ENCODE measurements at regions not wholly inside any gene's neighbourhood (a gene's known extent, or its start where the extent isn't known, plus 50 kb on each side); places are given as distances from the start of the nearest gene placed in this dataset.
"Not testable (repeated sequence)": the region's sequence is repeated elsewhere in the genome, so short reads cannot be mapped to it uniquely, and the experiment has no call there.

GRCh38 chr17:72470734-72471133 is 349.9 kb downstream of the SOX9 start:
- H3K36me3 Mint-ChIP-seq = no peaks in the 10 kb centered on the region
- H3K9me3 Mint-ChIP-seq = peaks cover 0 to 10% (median 5%) of the 10 kb centered on the region in 3 donors
- no peaks in the 10 kb centered on the region for H3K4me1 ChIP-seq (ENCODE audit: control insufficient read depth in 1 of 2, extremely low read depth in 1 of 2, insufficient read depth in 2 of 2, low read length in 2 of 2)
- DNase-seq (no peak), ATAC-seq (replicated peaks in 1 of 4) (no peak)
- H3K36me3 ChIP-seq (ENCODE audit: control insufficient read depth in 2 of 2, extremely low read depth in 1 of 2, insufficient read depth in 1 of 2, low read length in 1 of 2) = no peaks in the 10 kb centered on the region
- peaks cover 0 to 12% of the 10 kb centered on the region in 2 experiments for H3K27me3 ChIP-seq (replicated peaks in 1 of 2; ENCODE audit: control insufficient read depth in 2 of 2, extremely low read depth in 1 of 2, insufficient read depth in 2 of 2, low read length in 1 of 2)
- H3K27me3 Mint-ChIP-seq = peaks cover 1 to 9% of the 10 kb centered on the region in 2 donors
- H3K27ac ChIP-seq (ENCODE audit: low read length) = no peak overlapping the region
- WGBS (ENCODE audit: insufficient coverage) = no CpG with 5 or more reads among the region's 2 CpGs
- ChIA-PET POLR2A (no interaction called here), CTCF (no interaction called here)
- no peaks in the 10 kb centered on the region for H3K9me3 ChIP-seq
- no peak overlapping the region for H3K4me3 Mint-ChIP-seq
- no peak overlapping the region for H3K4me3 ChIP-seq (ENCODE audit: control insufficient read depth in 1 of 2, extremely low read depth in 1 of 2, low read length in 1 of 2)
- no peak overlapping the region for H3K27ac Mint-ChIP-seq
- H3K4me1 Mint-ChIP-seq = no peaks in the 10 kb centered on the region

DNA sequence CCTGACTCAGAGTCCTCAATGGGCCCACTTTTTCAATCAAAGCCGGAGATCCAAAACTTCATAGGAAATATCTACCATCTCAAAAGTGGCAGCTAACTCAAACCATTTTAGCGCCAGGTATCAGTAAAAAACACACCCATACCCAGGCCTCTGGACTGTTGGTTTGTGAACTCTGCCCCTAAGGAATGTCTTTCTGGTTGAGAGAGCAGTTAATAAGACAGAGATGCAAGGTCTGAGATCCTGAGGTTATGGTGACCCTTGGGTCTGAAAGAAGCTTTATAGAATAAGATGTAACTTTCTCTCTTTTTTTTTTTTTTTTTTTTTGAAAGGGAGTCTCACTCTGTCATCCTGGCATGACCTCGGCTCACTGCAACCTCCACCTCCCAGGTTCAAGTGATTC is 350.5 kb downstream of the SOX9 start:
- no CpG with 5 or more reads among the region's 3 CpGs for whole genome bisulfite sequencing (ENCODE audit: insufficient coverage)
- no peaks in the 10 kb centered on the region for H3K4me1 ChIP-seq (ENCODE audit: control insufficient read depth in 1 of 2, extremely low read depth in 1 of 2, insufficient read depth in 2 of 2, low read length in 2 of 2)
- no peaks in the 10 kb centered on the region for H3K36me3 ChIP-seq (ENCODE audit: control insufficient read depth in 2 of 2, extremely low read depth in 1 of 2, insufficient read depth in 1 of 2, low read length in 1 of 2)
- ATAC-seq (replicated peaks in 1 of 4) = no peak
- Mint-ChIP-seq H3K36me3 (no peaks in the 10 kb centered on the region), H3K9me3 (peaks cover 0 to 10% (median 5%) of the 10 kb centered on the region in 3 donors), H3K4me1 (no peaks in the 10 kb centered on the region), H3K27ac (no peak overlapping the region), H3K4me3 (no peak overlapping the region), H3K27me3 (peaks cover 2 to 9% of the 10 kb centered on the region in 2 donors)
- H3K4me3 ChIP-seq (ENCODE audit: control insufficient read depth in 1 of 2, extremely low read depth in 1 of 2, low read length in 1 of 2) = no peak overlapping the region
- peaks cover 0 to 12% of the 10 kb centered on the region in 2 experiments for H3K27me3 ChIP-seq (replicated peaks in 1 of 2; ENCODE audit: control insufficient read depth in 2 of 2, extremely low read depth in 1 of 2, insufficient read depth in 2 of 2, low read length in 1 of 2)
- POLR2A ChIA-PET = no interaction called here
- DNase-seq = no peak
- H3K9me3 ChIP-seq = no peaks in the 10 kb centered on the region
- no peak overlapping the region for H3K27ac ChIP-seq (ENCODE audit: low read length)
- CTCF ChIA-PET = no interaction called here

DNA sequence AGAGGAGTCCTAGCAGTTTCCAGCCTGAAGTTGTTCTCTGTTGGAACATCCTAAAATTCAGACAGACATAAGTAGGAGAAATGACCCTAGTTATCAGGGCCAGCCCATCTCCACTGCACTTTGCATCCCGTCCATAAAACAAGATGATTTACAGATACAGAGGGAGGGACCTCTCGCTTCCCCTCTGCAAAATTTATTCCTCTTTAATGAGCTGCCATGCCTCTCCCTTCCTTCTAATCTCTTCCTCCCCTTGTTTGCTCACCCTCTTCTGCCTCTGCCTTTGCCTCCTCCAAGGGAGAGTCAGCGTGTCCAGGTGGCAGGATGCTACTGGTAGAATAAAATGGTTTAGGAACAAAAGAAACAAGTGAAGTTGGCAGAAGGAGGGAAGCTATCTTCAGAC is 351.3 kb downstream of the SOX9 start:
- Mint-ChIP-seq H3K27me3 (peaks cover 5 to 16% of the 10 kb centered on the region in 2 donors), H3K4me1 (no peaks in the 10 kb centered on the region), H3K27ac (no peak overlapping the region), H3K9me3 (peaks cover 0 to 10% (median 5%) of the 10 kb centered on the region in 3 donors), H3K4me3 (no peak overlapping the region), H3K36me3 (no peaks in the 10 kb centered on the region)
- H3K27ac ChIP-seq (ENCODE audit: low read length) = no peak overlapping the region
- CTCF ChIA-PET = no interaction called here
- POLR2A ChIA-PET = no interaction called here
- no peaks in the 10 kb centered on the region for H3K9me3 ChIP-seq
- 34% methylated on average over 2 of the region's 3 CpGs for WGBS (ENCODE audit: insufficient coverage)
- ATAC-seq (replicated peaks in 1 of 4) (no peak), DNase-seq (no peak)
- H3K36me3 ChIP-seq (ENCODE audit: control insufficient read depth in 2 of 2, extremely low read depth in 1 of 2, insufficient read depth in 1 of 2, low read length in 1 of 2) = no peaks in the 10 kb centered on the region
- no peak overlapping the region for H3K4me3 ChIP-seq (ENCODE audit: control insufficient read depth in 1 of 2, extremely low read depth in 1 of 2, low read length in 1 of 2)
- H3K27me3 ChIP-seq (replicated peaks in 1 of 2; ENCODE audit: control insufficient read depth in 2 of 2, extremely low read depth in 1 of 2, insufficient read depth in 2 of 2, low read length in 1 of 2) = peaks cover 0 to 12% of the 10 kb centered on the region in 2 experiments
- H3K4me1 ChIP-seq (ENCODE audit: control insufficient read depth in 1 of 2, extremely low read depth in 1 of 2, insufficient read depth in 2 of 2, low read length in 2 of 2) = no peaks in the 10 kb centered on the region

DNA sequence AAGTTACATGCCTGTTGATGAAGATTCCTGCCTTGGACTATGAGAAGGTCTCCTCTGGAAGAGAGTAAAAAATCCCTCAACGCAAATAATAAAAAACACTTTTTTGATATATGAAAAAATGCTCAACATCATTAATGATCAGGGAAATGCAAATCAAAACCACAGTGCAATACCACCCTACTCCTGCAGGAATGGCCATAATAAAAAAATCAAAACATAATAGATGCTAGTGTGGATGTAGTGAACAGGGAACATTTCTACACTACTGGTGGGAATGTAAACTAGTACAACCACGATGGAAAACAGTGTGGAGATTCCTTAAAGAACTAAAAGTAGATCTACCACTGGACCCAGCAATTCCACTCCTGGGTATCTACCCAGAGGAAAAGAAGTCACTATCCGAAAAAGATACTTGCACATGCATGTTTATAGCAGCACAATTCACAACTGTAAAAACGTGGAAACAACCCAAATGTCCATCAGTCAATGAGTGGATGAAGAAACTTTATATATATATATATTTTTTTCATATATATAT is 352.1 kb downstream of the SOX9 start:
- H3K36me3 Mint-ChIP-seq; CTCF ChIA-PET; H3K4me3 ChIP-seq (ENCODE audit: control insufficient read depth in 1 of 2, extremely low read depth in 1 of 2, low read length in 1 of 2); POLR2A ChIA-PET; DNase-seq; H3K36me3 ChIP-seq (ENCODE audit: control insufficient read depth in 2 of 2, extremely low read depth in 1 of 2, insufficient read depth in 1 of 2, low read length in 1 of 2); H3K9me3 Mint-ChIP-seq; H3K4me3 Mint-ChIP-seq; H3K4me1 Mint-ChIP-seq; H3K27ac ChIP-seq (ENCODE audit: low read length); H3K4me1 ChIP-seq (ENCODE audit: control insufficient read depth in 1 of 2, extremely low read depth in 1 of 2, insufficient read depth in 2 of 2, low read length in 2 of 2); H3K9me3 ChIP-seq; H3K27ac Mint-ChIP-seq; ATAC-seq (replicated peaks in 1 of 4): not testable (repeated sequence)
- H3K27me3 ChIP-seq (replicated peaks in 1 of 2; ENCODE audit: control insufficient read depth in 2 of 2, extremely low read depth in 1 of 2, insufficient read depth in 2 of 2, low read length in 1 of 2) = peaks cover 0 to 12% of the 10 kb centered on the region in 2 experiments
- WGBS (ENCODE audit: insufficient coverage) = no CpG with 5 or more reads among the region's 4 CpGs
- H3K27me3 Mint-ChIP-seq = peaks cover 11 to 17% of the 10 kb centered on the region in 2 donors

DNA sequence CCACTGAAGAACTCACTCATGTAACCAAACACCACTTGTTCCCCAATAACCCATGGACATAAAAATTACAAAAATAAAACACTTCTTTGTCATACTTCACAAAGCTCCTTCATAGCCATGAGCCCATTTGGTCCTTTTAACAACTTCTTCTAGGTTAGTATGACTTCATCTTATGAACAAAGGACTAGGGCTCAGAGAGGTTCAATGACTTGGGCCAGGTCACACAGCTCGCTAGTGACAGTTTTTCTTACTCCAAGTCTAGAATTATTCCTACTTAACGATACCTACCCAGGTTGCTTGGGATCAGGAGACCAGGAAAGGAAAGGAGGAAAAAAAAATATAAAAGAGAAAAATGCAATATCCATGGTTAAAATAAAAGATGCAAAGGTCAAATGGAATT is 353.4 kb downstream of the SOX9 start:
- H3K36me3 ChIP-seq (ENCODE audit: control insufficient read depth in 2 of 2, extremely low read depth in 1 of 2, insufficient read depth in 1 of 2, low read length in 1 of 2) = no peaks in the 10 kb centered on the region
- Mint-ChIP-seq H3K4me1 (no peaks in the 10 kb centered on the region), H3K27ac (no peak overlapping the region), H3K36me3 (no peaks in the 10 kb centered on the region), H3K27me3 (peaks cover 12 to 21% of the 10 kb centered on the region in 2 donors), H3K9me3 (peaks cover 0 to 10% (median 5%) of the 10 kb centered on the region in 3 donors), H3K4me3 (no peak overlapping the region)
- no peak overlapping the region for H3K4me3 ChIP-seq (ENCODE audit: control insufficient read depth in 1 of 2, extremely low read depth in 1 of 2, low read length in 1 of 2)
- ATAC-seq (replicated peaks in 1 of 4) (no peak), DNase-seq (no peak)
- no peak overlapping the region for H3K27ac ChIP-seq (ENCODE audit: low read length)
- H3K4me1 ChIP-seq (ENCODE audit: control insufficient read depth in 1 of 2, extremely low read depth in 1 of 2, insufficient read depth in 2 of 2, low read length in 2 of 2) = no peaks in the 10 kb centered on the region
- no peaks in the 10 kb centered on the region for H3K9me3 ChIP-seq
- H3K27me3 ChIP-seq (replicated peaks in 1 of 2; ENCODE audit: control insufficient read depth in 2 of 2, extremely low read depth in 1 of 2, insufficient read depth in 2 of 2, low read length in 1 of 2) = peaks cover 0 to 11% of the 10 kb centered on the region in 2 experiments
- no CpG with 5 or more reads among the region's 2 CpGs for WGBS (ENCODE audit: insufficient coverage)
- ChIA-PET CTCF (no interaction called here), POLR2A (no interaction called here)

- no CpG with 5 or more reads among the region's 5 CpGs for WGBS (ENCODE audit: insufficient coverage)
- no peaks in the 10 kb centered on the region for H3K36me3 Mint-ChIP-seq
- no peak overlapping the region for H3K4me3 Mint-ChIP-seq
- H3K27me3 ChIP-seq (replicated peaks in 1 of 2; ENCODE audit: control insufficient read depth in 2 of 2, extremely low read depth in 1 of 2, insufficient read depth in 2 of 2, low read length in 1 of 2) = peaks cover 0 to 9% of the 10 kb centered on the region in 2 experiments
- no peak overlapping the region for H3K27ac Mint-ChIP-seq
- no peaks in the 10 kb centered on the region for H3K9me3 ChIP-seq
- no peak overlapping the region for H3K4me3 ChIP-seq (ENCODE audit: control insufficient read depth in 1 of 2, extremely low read depth in 1 of 2, low read length in 1 of 2)
- ChIA-PET CTCF (no interaction called here), POLR2A (no interaction called here)
- no peaks in the 10 kb centered on the region for H3K4me1 ChIP-seq (ENCODE audit: control insufficient read depth in 1 of 2, extremely low read depth in 1 of 2, insufficient read depth in 2 of 2, low read length in 2 of 2)
- H3K9me3 Mint-ChIP-seq = peaks cover 0 to 10% (median 5%) of the 10 kb centered on the region in 3 donors
- H3K27ac ChIP-seq (ENCODE audit: low read length) = no peak overlapping the region
- H3K4me1 Mint-ChIP-seq = no peaks in the 10 kb centered on the region
- ATAC-seq (replicated peaks in 1 of 4) = no peak
- no peaks in the 10 kb centered on the region for H3K36me3 ChIP-seq (ENCODE audit: control insufficient read depth in 2 of 2, extremely low read depth in 1 of 2, insufficient read depth in 1 of 2, low read length in 1 of 2)
- DNase-seq = no peak
- peaks cover 19 to 26% of the 10 kb centered on the region in 2 donors for H3K27me3 Mint-ChIP-seq
Measured at GRCh38 chr17:72474719-72475477, 354.1 kb downstream of the SOX9 start.
